Ectodermal cell (in vitro differentiated cells): ENCODE measurements at regions not wholly inside any gene's neighbourhood (a gene's known extent, or its start where the extent isn't known, plus 50 kb on each side); places are given as distances from the start of the nearest gene placed in this dataset.

Source experiments
- H3K27ac ChIP-seq: 2 replicates; pipeline ENCODE4 v1.7.0; 2013; ENCODE audit warnings: mild to moderate bottlenecking, low read depth, low read length; ENCODE audit not compliant: insufficient read depth, poor library complexity, severe bottlenecking
- H3K27me3 ChIP-seq: 2 replicates; pipeline ENCODE4 v1.7.0; 2013; ENCODE audit warnings: mild to moderate bottlenecking, low read length; ENCODE audit not compliant: insufficient read depth, control insufficient read depth, poor library complexity, severe bottlenecking
- H3K36me3 ChIP-seq: one replicate; pipeline ENCODE4 v1.7.0; 2013; ENCODE audit warnings: low read length; ENCODE audit not compliant: control insufficient read depth, insufficient read depth
- H3K4me1 ChIP-seq: one replicate; pipeline ENCODE4 v1.7.0; 2013; ENCODE audit warnings: low read length; ENCODE audit not compliant: control insufficient read depth, insufficient read depth
- H3K4me3 ChIP-seq: 2 replicates; pipeline ENCODE4 v1.7.0; 2013; ENCODE audit warnings: low read depth, low read length, control low read depth; ENCODE audit not compliant: insufficient read depth
- H3K9me3 ChIP-seq: 2 replicates; pipeline ENCODE4 v1.7.0; 2013; ENCODE audit warnings: mild to moderate bottlenecking, low read length, moderate library complexity; ENCODE audit not compliant: control insufficient read depth
- WGBS, 2 experiments: methylation state at CpG; one replicate each; pipeline ENCODE4 v1.1.7; 2013; ENCODE audit warnings: missing lambda C conversion rate in 2 of 2; 5-methylcytosine and 5-hydroxymethylcytosine counted together

GRCh38 chr2:56654936-56655335 is 471.1 kb downstream of the CCDC85A start:
- Histone ChIP-seq H3K27me3 (no peaks in the 10 kb centered on the region), H3K4me1 (no peaks in the 10 kb centered on the region), H3K36me3 (no peaks in the 10 kb centered on the region), H3K27ac (no peak overlapping the region), H3K9me3 (no peaks in the 10 kb centered on the region), H3K4me3 (no peak overlapping the region)

DNA sequence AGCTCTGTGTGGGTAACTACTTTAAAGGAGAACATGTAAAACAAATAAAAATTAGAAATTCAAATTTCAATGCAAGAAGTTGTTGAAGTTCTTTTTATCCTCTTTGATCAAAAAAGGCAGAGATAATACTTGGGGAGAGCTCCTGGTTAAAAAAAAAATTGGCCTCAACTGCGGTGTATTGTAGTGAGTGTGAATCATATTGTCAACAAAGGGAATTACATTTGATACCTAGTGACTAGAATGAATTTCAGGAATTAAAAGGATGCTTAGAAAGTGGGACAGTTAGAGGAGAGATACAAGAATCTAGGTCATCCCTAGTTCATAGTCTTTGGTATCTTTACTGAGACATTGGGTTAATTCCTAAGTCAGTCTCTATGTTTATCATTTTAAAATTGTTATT is 473.0 kb downstream of the CCDC85A start:
- 90 to 94% methylated on average over 1 of the region's 1 CpG for WGBS, 2 experiments
- Histone ChIP-seq H3K9me3 (no peaks in the 10 kb centered on the region), H3K4me1 (no peaks in the 10 kb centered on the region), H3K27ac (no peak overlapping the region), H3K36me3 (no peaks in the 10 kb centered on the region), H3K4me3 (no peak overlapping the region), H3K27me3 (no peaks in the 10 kb centered on the region)

GRCh38 chr2:56666777-56667176 is 483.0 kb downstream of the CCDC85A start:
- H3K4me1 ChIP-seq: no peaks in the 10 kb centered on the region
- H3K9me3 ChIP-seq: no peaks in the 10 kb centered on the region
- WGBS, 2 experiments: 87 to 97% methylated on average over 2 of the region's 2 CpGs
- H3K4me3 ChIP-seq: no peak overlapping the region
- no peaks in the 10 kb centered on the region for H3K36me3 ChIP-seq
- no peaks in the 10 kb centered on the region for H3K27me3 ChIP-seq
- H3K27ac ChIP-seq: no peak overlapping the region

DNA sequence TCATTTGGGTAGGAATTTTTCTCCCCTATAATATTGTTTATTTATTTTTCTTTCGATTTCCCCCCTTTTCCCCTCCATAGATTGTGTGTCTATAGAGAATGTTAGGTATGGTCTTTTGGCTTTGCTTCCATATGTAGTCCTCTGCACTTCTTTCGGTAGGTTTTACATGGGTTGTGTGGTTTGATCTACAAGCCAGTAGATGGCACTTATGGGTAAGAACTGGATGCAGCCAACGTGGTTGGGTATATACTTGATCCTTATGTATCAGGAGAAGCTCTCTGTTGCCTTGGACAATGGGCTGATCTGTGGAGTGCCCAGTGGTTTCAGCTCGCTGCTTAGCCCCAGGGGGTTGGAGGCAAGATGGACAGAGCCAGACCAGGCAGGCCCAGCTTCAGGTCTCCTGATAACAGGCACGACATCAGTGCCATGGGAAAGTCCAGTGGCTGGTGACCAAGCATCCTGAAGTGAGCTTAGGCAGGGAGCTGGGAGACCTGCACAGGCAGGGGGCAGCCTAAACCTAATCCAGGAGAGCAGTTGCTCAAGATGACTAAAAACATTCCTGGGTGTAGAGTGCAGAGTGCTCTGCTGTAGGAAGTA is 488.3 kb downstream of the CCDC85A start:
- Histone ChIP-seq H3K9me3 (no peaks in the 10 kb centered on the region), H3K4me1 (no peaks in the 10 kb centered on the region), H3K27ac (no peak overlapping the region), H3K4me3 (no peak overlapping the region), H3K36me3 (no peaks in the 10 kb centered on the region), H3K27me3 (no peaks in the 10 kb centered on the region)
- whole genome bisulfite sequencing, 2 experiments: 85% methylated on average over 4 of the region's 5 CpGs

GRCh38 chr2:56674084-56674483 is 490.3 kb downstream of the CCDC85A start:
- Histone ChIP-seq H3K27me3 (no peaks in the 10 kb centered on the region), H3K36me3 (no peaks in the 10 kb centered on the region), H3K4me3 (no peak overlapping the region), H3K27ac (no peak overlapping the region), H3K9me3 (no peaks in the 10 kb centered on the region), H3K4me1 (no peaks in the 10 kb centered on the region)

- Histone ChIP-seq H3K9me3 (no peaks in the 10 kb centered on the region), H3K4me1 (no peaks in the 10 kb centered on the region), H3K4me3 (no peak overlapping the region), H3K27ac (no peak overlapping the region), H3K27me3 (no peaks in the 10 kb centered on the region), H3K36me3 (no peaks in the 10 kb centered on the region)
- WGBS, 2 experiments: 94 to 96% methylated on average over 2 of the region's 2 CpGs
Measured at GRCh38 chr2:56676966-56677365, 493.2 kb downstream of the CCDC85A start.

DNA sequence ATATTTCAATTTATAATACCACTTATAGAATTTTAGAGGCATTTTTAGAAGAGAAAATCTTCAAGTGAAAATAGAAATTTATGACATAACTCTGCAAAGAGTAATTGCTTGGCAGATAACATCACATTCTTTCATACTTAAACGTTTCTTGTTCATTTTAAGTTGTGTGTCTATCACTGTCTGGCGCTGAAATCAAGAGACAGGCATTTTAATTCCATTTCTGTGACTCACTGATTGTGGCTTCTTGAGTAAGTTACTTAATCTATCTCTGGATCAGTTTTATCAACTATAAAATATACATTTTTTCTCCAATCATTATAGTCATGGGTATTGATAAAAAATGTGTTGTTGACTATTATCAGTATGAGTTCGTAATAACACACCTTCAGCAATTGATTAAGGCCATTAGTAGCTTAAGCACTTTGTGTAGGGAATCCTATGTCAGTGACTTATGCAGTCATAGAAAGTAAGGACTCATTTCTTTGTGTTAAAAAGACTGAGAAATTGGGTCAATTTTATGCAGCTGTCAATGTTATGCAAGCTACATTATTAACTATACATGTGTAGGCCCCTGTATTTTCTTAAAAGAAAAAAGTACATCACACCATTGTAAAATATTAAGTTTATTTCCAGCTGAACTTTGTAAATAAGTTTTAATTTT is 497.3 kb downstream of the CCDC85A start:
- WGBS, 2 experiments: 94 to 96% methylated on average over 3 of the region's 3 CpGs
- no peak overlapping the region for H3K4me3 ChIP-seq
- no peaks in the 10 kb centered on the region for H3K9me3 ChIP-seq
- no peaks in the 10 kb centered on the region for H3K27me3 ChIP-seq
- no peaks in the 10 kb centered on the region for H3K36me3 ChIP-seq
- no peak overlapping the region for H3K27ac ChIP-seq
- no peaks in the 10 kb centered on the region for H3K4me1 ChIP-seq

DNA sequence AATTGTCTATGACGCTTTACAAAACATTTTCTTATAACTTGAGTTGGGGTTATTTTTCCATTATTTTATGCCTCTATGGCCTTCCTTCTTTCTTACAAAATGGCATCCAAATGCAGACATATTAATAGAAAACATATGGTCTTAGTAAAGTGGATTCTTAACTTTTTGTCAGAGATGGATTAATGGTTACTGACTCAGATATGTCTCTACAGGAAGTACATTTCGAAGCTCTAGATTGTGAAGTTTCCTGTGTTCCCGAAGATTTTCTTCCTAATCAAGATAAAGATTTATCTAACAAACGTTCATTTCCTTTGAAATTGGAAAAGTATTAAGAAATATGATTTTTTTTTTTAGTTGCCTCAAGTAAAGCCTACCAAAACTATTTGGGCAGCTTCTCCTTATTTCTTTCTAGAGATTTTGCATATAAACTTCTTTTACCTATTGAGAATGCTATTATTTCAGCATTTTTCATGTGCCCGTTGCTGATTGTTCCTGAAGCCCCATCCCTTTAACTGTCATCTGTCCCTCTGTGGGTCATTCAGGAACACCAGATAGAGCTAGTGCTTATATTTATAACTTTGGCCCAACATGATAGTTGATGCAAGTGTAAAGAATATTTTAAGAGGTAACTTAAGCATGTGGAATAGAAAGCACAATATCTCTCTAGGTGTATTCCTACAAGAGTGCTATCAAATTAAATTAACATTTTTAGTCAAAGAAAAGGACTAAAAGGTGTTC is 498.0 kb downstream of the CCDC85A start:
- no peaks in the 10 kb centered on the region for H3K36me3 ChIP-seq
- no peaks in the 10 kb centered on the region for H3K9me3 ChIP-seq
- H3K4me1 ChIP-seq: no peaks in the 10 kb centered on the region
- H3K27me3 ChIP-seq: no peaks in the 10 kb centered on the region
- H3K27ac ChIP-seq: no peak overlapping the region
- WGBS, 2 experiments: 91 to 100% methylated on average over 2 of the region's 5 CpGs
- H3K4me3 ChIP-seq: no peak overlapping the region

GRCh38 chr2:56682397-56682760 is 498.6 kb downstream of the CCDC85A start:
- H3K27ac ChIP-seq: no peak overlapping the region
- H3K36me3 ChIP-seq: no peaks in the 10 kb centered on the region
- no peaks in the 10 kb centered on the region for H3K9me3 ChIP-seq
- no peaks in the 10 kb centered on the region for H3K4me1 ChIP-seq
- H3K27me3 ChIP-seq: no peaks in the 10 kb centered on the region
- no peak overlapping the region for H3K4me3 ChIP-seq
- 88 to 100% methylated on average over 1 to 2 of the region's 3 CpGs for WGBS, 2 experiments

GRCh38 chr2:56684327-56684726 is 500.5 kb downstream of the CCDC85A start:
- Histone ChIP-seq H3K9me3 (no peaks in the 10 kb centered on the region), H3K27ac (no peak overlapping the region), H3K4me1 (no peaks in the 10 kb centered on the region), H3K36me3 (no peaks in the 10 kb centered on the region), H3K27me3 (no peaks in the 10 kb centered on the region), H3K4me3 (no peak overlapping the region)
- 88 to 91% methylated on average over 1 of the region's 1 CpG for WGBS, 2 experiments
